Prostate gland (tissue), 2 donors: ENCODE measurements at regions not wholly inside any gene's neighbourhood (a gene's known extent, or its start where the extent isn't known, plus 50 kb on each side); places are given as distances from the start of the nearest gene placed in this dataset.
"Not testable (repeated sequence)": the region's sequence is repeated elsewhere in the genome, so short reads cannot be mapped to it uniquely, and the experiment has no call there.

Experiments used
- DNase-seq: peaks from one replicate; pipeline ENCODE4 v3.0.0-alpha.2; 2019; ENCODE audit warnings: low spot score
- H3K27ac ChIP-seq, 2 donors: fragments of 200-600 bp; sonication (generic); 2 replicates each; pipeline ENCODE4 v1.5.1; 2017 to 2019
- H3K27me3 ChIP-seq: fragments of 200-600 bp; sonication (generic); replicated peaks from 2 replicates; pipeline ENCODE4 v1.5.1; 2019; ENCODE audit not compliant: insufficient read depth
- H3K36me3 ChIP-seq, 2 donors: fragments of 200-600 bp; sonication (generic); 1 replicate in 1 of 2; 2 replicates in 1 of 2; pipeline versions ENCODE4 v1.5.1 to v1.8.1; 2017 to 2019
- H3K4me1 ChIP-seq: fragments of 200-600 bp; sonication (generic); replicated peaks from 2 replicates; pipeline ENCODE4 v1.5.1; 2019
- H3K4me3 ChIP-seq, 2 donors: fragments of 200-600 bp; sonication (generic); 2 replicates each; pipeline ENCODE4 v1.5.1; 2017 to 2019
- H3K9me3 ChIP-seq: fragments of 200-600 bp; sonication (generic); 2 replicates; pipeline ENCODE4 v1.5.1; 2017
- CTCF ChIP-seq, 4 experiments: fragments of 200-600 bp in 2 of 4; fragments of 450-650 bp in 2 of 4; sonication (generic) in 2 of 4; IDR thresholded peaks; 1 replicate in 3 of 4; 2 replicates in 1 of 4; pipeline ENCODE4 v1.5.1; 2016 to 2019; ENCODE audit warnings: antibody characterized with exemption in 4 of 4, mild to moderate bottlenecking in 2 of 4, moderate library complexity in 2 of 4
- POLR2A ChIP-seq: fragments of 450-650 bp; IDR thresholded peaks from one replicate; pipeline ENCODE4 v1.6.1; 2016; ENCODE audit warnings: antibody characterized with exemption, mild to moderate bottlenecking
- POLR2AphosphoS5 ChIP-seq: sonication (generic); formaldehyde crosslinking; IDR thresholded peaks from one replicate; pipeline ENCODE4 v1.6.1; 2017; ENCODE audit warnings: antibody characterized with exemption
- WGBS: methylation state at CpG from one replicate; pipeline ENCODE4 v1.1.5; 2018; 5-methylcytosine and 5-hydroxymethylcytosine counted together
- intact Hi-C: fragments of 100-400 bp; cut with DNase I; formaldehyde crosslinking; loops from one replicate; pipeline ENCODE4 v1.14.2; 2022

GRCh38 chr5:135147294-135148090 lies 113.5 kb upstream of the PITX1 start:
- Histone ChIP-seq H3K27ac (no peak overlapping the region), H3K27me3 (no peaks in the 10 kb centered on the region), H3K4me3 (no peak overlapping the region), H3K4me1 (no peaks in the 10 kb centered on the region), H3K9me3 (no peaks in the 10 kb centered on the region), H3K36me3 (no peaks in the 10 kb centered on the region)
- WGBS = 97% methylated on average over 10 of the region's 10 CpGs
- no peak for DNase-seq
- TF ChIP-seq CTCF (IDR thresholded peaks at IDR 0.05) = no peak
- TF ChIP-seq POLR2A = no peak
- TF ChIP-seq POLR2AphosphoS5 = no peak
- intact Hi-C loops = no loop called here

- Histone ChIP-seq H3K36me3 (no peaks in the 10 kb centered on the region), H3K9me3 (no peaks in the 10 kb centered on the region), H3K27me3 (no peaks in the 10 kb centered on the region), H3K27ac (no peak overlapping the region), H3K4me3 (no peak overlapping the region), H3K4me1 (no peaks in the 10 kb centered on the region)
- WGBS = 98% methylated on average over 2 of the region's 2 CpGs
- TF ChIP-seq POLR2A = no peak
- no peak for TF ChIP-seq POLR2AphosphoS5
- no peak for TF ChIP-seq CTCF (IDR thresholded peaks at IDR 0.05)
- intact Hi-C loops = no loop called here
- no peak for DNase-seq
Measured at GRCh38 chr5:135145985-135146384, 112.0 kb upstream of the PITX1 start.

- intact Hi-C loops, DNase-seq: not testable (repeated sequence)
Measured at GRCh38 chr5:135143682-135144081, 109.7 kb upstream of the PITX1 start.

GRCh38 chr5:135141303-135142268 lies 107.6 kb upstream of the PITX1 start:
- WGBS = 84% methylated on average over 13 of the region's 13 CpGs
- Histone ChIP-seq H3K27me3 (no peaks in the 10 kb centered on the region), H3K27ac (no peak overlapping the region), H3K36me3 (no peaks in the 10 kb centered on the region), H3K4me3 (no peak overlapping the region), H3K4me1 (no peaks in the 10 kb centered on the region), H3K9me3 (no peaks in the 10 kb centered on the region)
- TF ChIP-seq POLR2A (no peak), CTCF (IDR thresholded peaks at IDR 0.05) (no peak), POLR2AphosphoS5 (no peak)
- DNase-seq = no peak
- intact Hi-C loops = no loop called here

More at GRCh38 chr5:135143682-135144081, 109.7 kb upstream of the PITX1 start:
- not testable (repeated sequence) for H3K4me1 ChIP-seq, H3K27ac ChIP-seq, H3K27me3 ChIP-seq, H3K36me3 ChIP-seq, H3K4me3 ChIP-seq, H3K9me3 ChIP-seq
- WGBS = 87% methylated on average over 4 of the region's 4 CpGs

GRCh38 chr5:135140446-135141204 lies 106.6 kb upstream of the PITX1 start:
- Histone ChIP-seq H3K4me3 (no peak overlapping the region), H3K27me3 (no peaks in the 10 kb centered on the region), H3K36me3 (no peaks in the 10 kb centered on the region), H3K9me3 (no peaks in the 10 kb centered on the region), H3K27ac (no peak overlapping the region), H3K4me1 (no peaks in the 10 kb centered on the region)
- intact Hi-C loops = no loop called here
- 63% methylated on average over 9 of the region's 9 CpGs for WGBS
- TF ChIP-seq CTCF (IDR thresholded peaks at IDR 0.05) (no peak), POLR2AphosphoS5 (no peak), POLR2A (no peak)
- DNase-seq = no peak
